ENCODE measurements at regions not wholly inside any gene's neighbourhood (a gene's known extent, or its start where the extent isn't known, plus 50 kb on each side); places are given as distances from the start of the nearest gene placed in this dataset.

- DNase-seq, result no peak
Observed at GRCh38 chr11:114758627-114759026, 80.3 kb downstream of the NXPE2 start.

- peak; percentile 42 to 59 for DNase-seq
Observed at GRCh38 chr11:114762408-114762807, 84.1 kb downstream of the NXPE2 start.

GRCh38 chr11:114764563-114764962, 86.2 kb downstream of the NXPE2 start:
- no peak for DNase-seq

GRCh38 chr11:114771172-114771571, 92.8 kb downstream of the NXPE2 start:
- DNase-seq, result no peak

GRCh38 chr11:114773541-114774338, 95.4 kb downstream of the NXPE2 start:
- DNase-seq, result no peak

GRCh38 chr11:114774599-114775361, 96.5 kb downstream of the NXPE2 start:
- DNase-seq, result no peak

- DNase-seq, result no peak
Observed at GRCh38 chr11:114775875-114776621, 97.7 kb downstream of the NXPE2 start.

- no peak for DNase-seq
Observed at GRCh38 chr11:114776956-114777355, 98.6 kb downstream of the NXPE2 start.

GRCh38 chr11:114779189-114779588, 100.9 kb downstream of the NXPE2 start:
- no peak for DNase-seq

- DNase-seq, result no peak
Observed at GRCh38 chr11:114782650-114783310, 104.5 kb downstream of the NXPE2 start.

GRCh38 chr11:114783805-114784204, 105.5 kb downstream of the NXPE2 start:
- no peak for DNase-seq

- no peak for DNase-seq
Observed at GRCh38 chr11:114784216-114784615, 105.9 kb downstream of the NXPE2 start.

- DNase-seq, result no peak
Observed at GRCh38 chr11:114784891-114785290, 106.6 kb downstream of the NXPE2 start.

GRCh38 chr11:114785820-114786219, 107.5 kb downstream of the NXPE2 start:
- DNase-seq, result no peak

GRCh38 chr11:114787126-114787525, 108.8 kb downstream of the NXPE2 start:
- no peak for DNase-seq

- no peak for DNase-seq
Observed at GRCh38 chr11:114790910-114791309, 112.6 kb downstream of the NXPE2 start.

GRCh38 chr11:114794048-114794684, 115.8 kb downstream of the NXPE2 start:
- DNase-seq, result no peak

- DNase-seq, result no peak
Observed at GRCh38 chr11:114796954-114797721, 118.8 kb downstream of the NXPE2 start.

GRCh38 chr11:114799476-114799875, 121.1 kb downstream of the NXPE2 start:
- no peak for DNase-seq

- DNase-seq, result no peak
Observed at GRCh38 chr11:114801773-114802172, 123.4 kb downstream of the NXPE2 start.

GRCh38 chr11:114802878-114803277, 124.6 kb downstream of the NXPE2 start:
- no peak for DNase-seq
